Lung (tissue), 11 donors: ENCODE measurements at regions not wholly inside any gene's neighbourhood (a gene's known extent, or its start where the extent isn't known, plus 50 kb on each side); places are given as distances from the start of the nearest gene placed in this dataset.

Source experiments
- ATAC-seq: fragments of 200-7000 bp; cut with Tn5 transposase; one replicate; pipeline ENCODE4 v1.9.1; 2020; ENCODE audit warnings: moderate number of reproducible peaks; ENCODE audit not compliant: insufficient read depth, low FRiP score
- DNase-seq, 3 donors: peaks; one replicate each; pipeline ENCODE4 v3.0.0-alpha.2; 2013 to 2017
- H3K27ac ChIP-seq, 2 donors: one replicate each; pipeline ENCODE4 v1.5.1; 2013; ENCODE audit warnings: mild to moderate bottlenecking in 2 of 2, moderate library complexity in 2 of 2, control low read depth in 1 of 2, inconsistent platforms in 1 of 2, low read depth in 1 of 2, low read length in 1 of 2
- H3K27me3 ChIP-seq, 3 donors: one replicate each; pipeline ENCODE4 v1.5.1; 2013; ENCODE audit warnings: low read length in 2 of 3; ENCODE audit not compliant: control insufficient read depth in 3 of 3, insufficient read depth in 3 of 3
- H3K36me3 ChIP-seq, 4 donors: one replicate each; pipeline ENCODE4 v1.5.1; 2013; ENCODE audit warnings: low read length in 4 of 4, mild to moderate bottlenecking in 1 of 4, moderate library complexity in 1 of 4; ENCODE audit not compliant: control insufficient read depth in 4 of 4, insufficient read depth in 4 of 4
- H3K4me1 ChIP-seq, 5 donors: one replicate each; pipeline ENCODE4 v1.5.1; 2013; ENCODE audit warnings: low read length in 5 of 5, mild to moderate bottlenecking in 2 of 5, moderate library complexity in 1 of 5; ENCODE audit not compliant: control insufficient read depth in 5 of 5, insufficient read depth in 5 of 5
- H3K4me3 ChIP-seq: one replicate; pipeline ENCODE4 v1.5.1; 2013; ENCODE audit warnings: mild to moderate bottlenecking, control low read depth, moderate library complexity
- H3K9ac ChIP-seq, 2 donors: one replicate each; pipeline ENCODE4 v1.5.1; 2013; ENCODE audit warnings: low read length in 2 of 2, control low read depth in 1 of 2; ENCODE audit not compliant: insufficient read depth in 1 of 2
- H3K9me3 ChIP-seq, 4 donors: one replicate each; pipeline ENCODE4 v1.5.1; 2013; ENCODE audit warnings: low read length in 3 of 4, mild to moderate bottlenecking in 1 of 4, moderate library complexity in 1 of 4; ENCODE audit not compliant: control insufficient read depth in 4 of 4, insufficient read depth in 3 of 4
- CTCF ChIP-seq: IDR thresholded peaks from 2 replicates; pipeline ENCODE4 v1.5.1; 2012; ENCODE audit warnings: mild to moderate bottlenecking; ENCODE audit errors: control extremely low read depth, extremely low read depth
- WGBS, 2 donors: extraction: QIAGEN DNeasy Blood & Tissue Kit; methylation state at CpG; one replicate each; pipeline ENCODE4 v1.1.7; 2013; 5-methylcytosine and 5-hydroxymethylcytosine counted together
- donor health status: control.
- donor health status: control.
- donor health status: Bipolar disorder and iron deficiency.
- donor health status: healthy.
- donor health status: DM: yes; HTN: yes; CAD: no.

- 89 to 95% methylated on average over 7 of the region's 7 CpGs for WGBS, 2 donors
- no peak overlapping the region for H3K9ac ChIP-seq
- H3K4me1 ChIP-seq = peaks cover 0 to 17% (median 0%) of the 10 kb centered on the region in 5 donors
- ATAC-seq (no peak), DNase-seq (no peak)
- H3K27me3 ChIP-seq = no peaks in the 10 kb centered on the region
- H3K9me3 ChIP-seq = no peaks in the 10 kb centered on the region
- no peak for TF ChIP-seq CTCF
- H3K4me3 ChIP-seq = no peak overlapping the region
- peak overlapping the region in 1 of 2 donors; percentile 20 for H3K27ac ChIP-seq
- H3K36me3 ChIP-seq = no peaks in the 10 kb centered on the region
Observed at GRCh38 chr10:3936422-3937040, 151.5 kb upstream of the KLF6 start.

GRCh38 chr10:3935933-3936359 is 150.9 kb upstream of the KLF6 start:
- H3K36me3 ChIP-seq = no peaks in the 10 kb centered on the region
- DNase-seq (peak; percentile 75 to 89 (median 88)), ATAC-seq (no peak)
- H3K9ac ChIP-seq = peak overlapping the region; percentile 34 to 77
- no peak overlapping the region for H3K4me3 ChIP-seq
- TF ChIP-seq CTCF = no peak
- no peaks in the 10 kb centered on the region for H3K9me3 ChIP-seq
- H3K4me1 ChIP-seq = peaks cover 0 to 17% (median 0%) of the 10 kb centered on the region in 5 donors
- 46 to 70% methylated on average over 9 of the region's 9 CpGs for WGBS, 2 donors
- H3K27me3 ChIP-seq = no peaks in the 10 kb centered on the region
- H3K27ac ChIP-seq = no peak overlapping the region

- DNase-seq = peak in 2 of 3 donors; percentile 49 to 59
- Histone ChIP-seq H3K9me3 (no peaks in the 10 kb centered on the region), H3K9ac (peak overlapping the region in 1 of 2 donors; percentile 77), H3K36me3 (no peaks in the 10 kb centered on the region), H3K27ac (peak overlapping the region in 1 of 2 donors; percentile 60), H3K4me3 (no peak overlapping the region), H3K4me1 (peaks cover 0 to 17% (median 0%) of the 10 kb centered on the region in 5 donors), H3K27me3 (no peaks in the 10 kb centered on the region)
- ATAC-seq = peak; percentile 31
- no peak for TF ChIP-seq CTCF
- 64 to 82% methylated on average over 11 of the region's 11 CpGs for WGBS, 2 donors
Observed at GRCh38 chr10:3935141-3935540, 150.1 kb upstream of the KLF6 start.

- ATAC-seq (no peak), DNase-seq (no peak)
- no peak for TF ChIP-seq CTCF
- 92% methylated on average over 4 of the region's 4 CpGs for WGBS, 2 donors
- no peaks in the 10 kb centered on the region for H3K9me3 ChIP-seq
- H3K27me3 ChIP-seq = no peaks in the 10 kb centered on the region
- peaks cover 0 to 17% (median 0%) of the 10 kb centered on the region in 5 donors for H3K4me1 ChIP-seq
- no peak overlapping the region for H3K27ac ChIP-seq
- H3K9ac ChIP-seq = no peak overlapping the region
- no peaks in the 10 kb centered on the region for H3K36me3 ChIP-seq
- no peak overlapping the region for H3K4me3 ChIP-seq
Observed at GRCh38 chr10:3933733-3934132, 148.7 kb upstream of the KLF6 start.
